Adrenal gland (tissue), 5 donors: ENCODE measurements at regions not wholly inside any gene's neighbourhood (a gene's known extent, or its start where the extent isn't known, plus 50 kb on each side); places are given as distances from the start of the nearest gene placed in this dataset.

Experiments used
- CTCF ChIP-seq, 6 experiments: fragments of 450-650 bp in 4 of 6; fragments of 200-600 bp in 2 of 6; sonication (generic) in 1 of 6; IDR thresholded peaks; 1 replicate in 5 of 6; 2 replicates in 1 of 6; pipeline versions ENCODE4 v1.5.1 to v1.8.0; 2016 to 2021; ENCODE audit warnings: antibody characterized with exemption in 6 of 6, mild to moderate bottlenecking in 2 of 6, moderate library complexity in 1 of 6
- POLR2A ChIP-seq, 2 donors: fragments of 450-650 bp; IDR thresholded peaks; one replicate each; pipeline ENCODE4 v1.6.1; 2017; ENCODE audit warnings: antibody characterized with exemption in 2 of 2, mild to moderate bottlenecking in 2 of 2, moderate library complexity in 1 of 2
- donor health status: DM: no; HTN: no; CAD: no.

GRCh38 chr10:44069573-44069972 lies 315.3 kb downstream of the CXCL12 start:
- TF ChIP-seq CTCF (IDR thresholded peaks at IDR 0.05), result no peak
- TF ChIP-seq POLR2A (IDR thresholded peaks at IDR 0.05), result no peak
